NCI-H524 (cell line): ENCODE measurements at regions not wholly inside any gene's neighbourhood (a gene's known extent, or its start where the extent isn't known, plus 50 kb on each side); places are given as distances from the start of the nearest gene placed in this dataset.

Experiments used
- DNase-seq, 2 experiments: peaks; one replicate each; lab custom pipeline; 2025; lab: John Stamatoyannopoulos, UW

DNA sequence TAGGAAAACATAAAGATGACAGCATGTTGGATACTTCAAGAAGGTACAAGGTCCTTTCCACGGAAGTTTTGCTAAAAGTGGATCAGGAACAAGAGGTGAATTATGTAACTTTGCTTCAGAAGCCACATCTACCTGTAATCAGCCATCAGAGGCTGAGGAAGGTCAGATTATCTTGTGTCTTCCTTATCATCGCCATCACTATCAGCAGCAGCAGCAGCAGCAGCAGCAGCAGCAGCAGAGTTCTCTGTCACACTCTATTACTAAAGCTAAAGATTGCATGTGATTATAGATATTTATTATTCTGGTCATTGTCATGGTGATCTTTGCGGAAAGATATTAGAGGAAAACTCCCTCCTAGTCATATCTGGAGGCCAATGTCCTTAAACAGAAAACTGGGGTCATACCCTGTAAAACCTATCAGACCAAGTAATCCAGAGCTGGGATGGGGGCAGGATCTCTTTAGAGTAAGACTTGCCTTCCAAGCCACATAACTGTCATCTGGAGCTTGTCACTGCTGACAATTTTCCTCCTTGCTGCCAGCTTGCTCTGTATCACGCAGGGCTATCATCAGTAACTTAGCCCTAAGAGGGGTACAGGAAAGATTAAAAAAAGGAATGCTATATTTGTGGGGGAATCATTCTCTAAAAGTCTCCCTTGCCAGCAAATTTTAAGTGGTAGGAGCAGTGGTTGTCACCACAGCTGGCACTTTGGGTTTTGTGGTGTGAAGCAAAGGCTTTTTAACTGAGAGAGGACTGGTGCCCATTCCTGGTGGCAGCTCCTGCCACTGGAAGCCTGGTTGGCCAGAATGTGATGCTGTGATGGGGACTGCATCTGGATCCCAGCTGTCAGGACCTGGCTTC is 130.9 kb upstream of the RASGRP1 start:
- no peak for DNase-seq

DNA sequence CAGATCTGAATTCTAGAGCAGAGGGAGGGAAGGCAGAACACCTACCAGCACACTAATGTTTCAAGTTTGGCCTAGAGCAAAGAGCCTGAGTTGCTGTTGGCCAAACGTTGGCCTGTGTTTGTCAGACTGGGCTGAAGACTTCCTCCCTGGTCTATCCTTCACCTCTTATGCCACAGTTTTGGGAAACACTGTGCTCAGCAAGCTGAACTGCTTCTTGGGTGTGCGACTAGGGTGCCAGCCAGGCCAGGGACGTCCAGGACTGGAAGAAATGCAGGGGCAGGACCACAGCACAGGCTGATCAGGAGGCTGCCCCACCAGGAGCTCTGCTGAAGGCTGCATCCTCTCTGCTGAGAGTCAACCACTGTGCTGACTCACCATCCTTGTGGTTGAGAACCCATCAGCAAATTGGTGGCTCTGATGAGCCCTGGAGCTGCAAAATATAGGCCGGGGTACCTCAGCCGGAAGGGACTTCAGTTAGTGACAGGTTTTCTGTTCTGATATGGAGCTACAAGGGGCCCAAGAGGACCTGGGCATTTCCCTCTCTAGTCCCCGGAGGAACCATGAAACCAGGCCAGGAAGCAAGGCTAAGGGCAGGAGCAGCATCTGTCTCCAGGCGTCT is 131.6 kb upstream of the RASGRP1 start:
- no peak for DNase-seq

DNA sequence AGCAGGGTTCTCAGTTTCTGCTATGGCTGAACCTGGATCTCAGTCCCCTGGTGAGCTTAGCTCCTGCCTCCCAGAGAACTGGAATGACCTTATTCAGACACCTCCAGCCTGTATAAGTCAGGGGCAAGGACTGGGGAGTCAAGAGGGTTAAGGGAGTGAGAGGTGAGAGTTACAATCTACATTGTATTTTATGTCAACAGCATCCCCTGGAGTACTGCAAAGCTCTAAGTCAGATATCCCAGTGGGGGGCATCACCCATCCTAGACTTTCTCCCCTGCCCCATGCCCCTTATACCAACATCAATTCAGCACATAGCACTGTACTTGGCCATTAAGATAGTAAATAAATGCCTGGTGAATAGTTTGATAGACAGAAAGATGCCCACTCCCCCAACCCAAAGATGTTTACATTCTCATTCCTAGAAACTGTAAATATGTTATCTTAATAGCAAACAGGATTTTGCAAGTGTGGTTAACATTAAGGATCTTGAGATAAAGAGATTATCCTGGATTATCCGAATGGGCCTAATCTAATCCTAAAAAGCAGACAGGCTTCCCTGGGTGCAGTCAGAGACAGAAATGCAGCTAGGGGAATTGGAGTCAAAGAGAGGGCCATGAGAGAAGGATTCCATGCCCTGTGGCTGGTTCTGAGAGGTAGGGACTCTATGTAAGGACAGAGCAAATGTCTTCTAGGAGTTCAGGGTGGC is 132.3 kb upstream of the RASGRP1 start:
- peak in 1 of 2 experiments; percentile 24 for DNase-seq

DNA sequence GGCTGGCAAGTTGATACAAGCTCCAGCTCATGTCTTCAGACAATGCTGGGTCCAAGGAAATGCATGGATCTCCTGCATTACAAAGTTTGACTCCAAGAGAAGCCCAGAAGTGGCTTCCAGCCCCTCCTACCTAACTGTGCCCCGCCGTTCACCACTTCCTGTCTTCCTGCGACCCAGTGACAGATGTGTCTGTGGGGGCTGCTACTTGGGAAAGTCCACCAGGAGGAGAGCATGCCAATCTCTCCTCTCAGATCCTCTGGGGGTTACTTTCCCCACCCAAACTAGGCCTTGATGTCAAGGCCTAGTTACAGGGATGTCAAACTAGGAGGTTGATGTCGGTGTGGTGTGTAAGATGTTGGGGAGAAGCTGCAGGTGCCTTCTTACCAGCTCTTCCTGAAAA is 133.6 kb upstream of the RASGRP1 start:
- no peak for DNase-seq

DNA sequence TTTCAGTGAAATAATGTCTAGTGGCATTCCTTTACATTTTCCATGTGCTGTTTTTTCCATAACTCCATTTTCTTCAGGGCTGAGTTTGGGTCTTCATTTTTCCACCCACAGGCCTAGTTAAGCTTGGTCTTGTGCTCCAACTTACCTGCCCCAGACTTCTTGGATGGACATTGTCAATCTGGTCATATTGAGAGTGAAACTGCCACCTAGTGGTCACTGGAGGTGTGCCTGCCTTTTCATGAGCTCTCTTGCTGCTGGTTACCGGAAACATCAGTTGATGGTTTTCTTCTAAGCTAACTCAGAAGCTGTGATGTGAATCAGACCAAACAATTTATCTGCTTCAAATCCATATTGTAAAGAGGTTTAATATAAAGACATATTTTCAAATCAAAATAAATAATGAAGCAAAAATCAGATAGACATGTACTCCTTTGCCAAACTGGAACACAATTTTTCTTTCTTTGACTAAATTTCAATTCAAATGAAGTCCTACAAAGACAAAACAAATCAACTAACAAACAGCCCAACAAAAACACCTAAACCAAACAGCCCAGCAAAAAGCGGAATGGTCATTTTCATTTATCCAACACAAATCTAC is 135.1 kb upstream of the RASGRP1 start:
- peak; percentile 49 to 70 for DNase-seq

DNA sequence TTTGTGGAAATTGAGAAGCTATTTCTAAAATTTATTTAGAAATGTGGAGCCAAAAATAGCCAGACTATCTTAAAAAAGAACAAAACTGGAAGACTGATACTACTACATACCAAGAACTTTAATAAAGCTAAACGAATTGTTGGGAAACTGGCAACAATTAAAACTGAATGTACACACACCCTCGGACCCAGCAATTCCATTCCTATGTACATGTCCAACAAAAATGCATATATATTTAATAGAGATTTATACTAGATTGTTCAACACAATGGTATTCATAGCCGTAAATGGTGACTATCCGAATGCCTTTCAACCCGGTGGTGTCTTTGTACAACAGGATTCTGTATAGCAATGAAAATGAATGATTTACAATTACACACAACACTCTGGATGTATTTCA is 136.5 kb upstream of the RASGRP1 start:
- no peak for DNase-seq

DNA sequence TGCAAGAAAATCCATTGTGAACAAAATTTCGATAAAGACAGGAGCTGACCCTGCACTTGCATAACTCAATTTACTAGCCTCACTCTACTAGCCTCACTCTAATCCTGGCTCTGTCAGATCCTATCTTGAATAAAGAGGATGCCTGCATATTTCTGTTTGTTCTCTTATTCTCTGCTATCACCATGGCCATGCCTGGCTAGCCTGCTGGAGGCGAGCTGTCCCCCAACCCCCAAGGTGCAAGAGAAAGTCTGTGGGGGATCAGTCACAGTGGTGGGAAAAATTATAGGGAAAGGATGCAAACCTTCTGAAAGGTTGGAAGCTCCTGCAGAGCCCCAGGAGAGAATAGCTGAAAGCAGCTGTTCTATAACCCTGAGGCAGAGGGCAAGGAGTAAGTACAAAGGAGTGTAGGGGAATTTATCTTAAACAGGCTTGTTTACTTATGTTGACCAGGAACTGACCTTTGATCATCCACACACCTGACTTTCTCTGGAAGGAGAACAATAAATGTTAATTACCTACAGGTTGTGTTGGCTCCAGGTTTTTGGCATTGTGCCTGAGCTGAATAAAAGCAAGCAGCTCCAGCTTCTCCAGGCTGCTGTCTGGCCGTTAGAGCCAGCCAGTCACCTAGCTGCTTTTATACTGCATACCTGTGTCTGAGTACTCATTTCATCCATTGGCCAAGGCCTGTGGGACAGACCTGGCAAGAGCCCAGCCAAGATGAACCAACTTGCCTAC is 137.7 kb upstream of the RASGRP1 start:
- no peak for DNase-seq

DNA sequence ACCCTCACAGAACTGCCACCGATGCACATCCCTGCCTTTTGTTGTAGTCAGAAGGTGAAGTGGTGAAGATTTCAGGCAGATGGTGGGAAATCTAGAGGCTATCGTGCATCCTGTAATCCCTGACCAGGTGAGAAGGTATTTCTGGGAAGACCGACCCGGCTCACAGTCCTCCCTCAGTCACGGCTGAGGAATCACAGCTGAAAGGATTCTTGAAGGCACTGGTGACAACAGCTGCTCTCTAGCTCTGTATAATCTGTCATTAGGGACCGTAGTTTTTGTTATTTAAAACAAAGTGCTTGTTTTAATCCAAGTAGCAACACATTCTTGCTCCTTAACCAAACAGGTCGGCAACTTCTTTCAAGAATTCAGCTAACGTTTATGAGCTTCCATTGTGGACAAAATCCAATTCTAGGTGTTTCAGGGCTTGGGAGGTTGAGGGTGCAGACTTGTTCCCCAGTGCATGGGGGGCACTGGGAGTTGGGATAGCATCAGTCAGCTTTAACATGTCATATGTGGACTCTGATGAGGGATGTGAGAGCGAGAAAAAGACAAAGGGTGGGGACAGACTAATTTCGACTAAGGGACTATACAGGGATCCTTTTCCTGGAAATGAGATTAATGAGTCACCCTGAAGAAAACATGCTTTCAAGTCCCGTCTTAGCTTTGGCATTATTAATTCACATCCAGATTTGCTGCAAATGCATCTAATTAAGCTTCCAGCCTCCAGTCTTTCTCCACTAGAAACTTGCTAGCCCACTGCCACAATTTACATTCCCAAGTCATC is 141.0 kb upstream of the RASGRP1 start:
- peak; percentile 57 to 86 for DNase-seq

DNA sequence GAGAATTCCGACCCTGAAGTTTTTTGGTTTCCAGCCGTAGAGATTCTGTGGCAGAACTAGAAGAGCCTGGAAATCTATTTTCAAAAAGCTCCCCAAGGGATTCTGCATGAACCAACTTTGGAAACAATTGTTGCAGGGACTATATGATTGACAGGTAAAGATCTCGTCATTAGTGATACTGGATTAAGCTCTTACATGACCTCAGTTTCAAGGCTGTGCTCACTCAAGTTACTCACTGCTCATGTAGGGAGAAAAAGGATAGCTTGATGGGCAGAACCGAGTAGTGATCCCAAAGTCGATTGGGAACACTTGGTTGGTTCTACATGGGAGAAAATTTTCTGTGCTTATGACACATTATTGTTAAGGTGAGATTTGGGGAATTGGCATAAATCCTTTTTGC is 142.3 kb upstream of the RASGRP1 start:
- DNase-seq: no peak

DNA sequence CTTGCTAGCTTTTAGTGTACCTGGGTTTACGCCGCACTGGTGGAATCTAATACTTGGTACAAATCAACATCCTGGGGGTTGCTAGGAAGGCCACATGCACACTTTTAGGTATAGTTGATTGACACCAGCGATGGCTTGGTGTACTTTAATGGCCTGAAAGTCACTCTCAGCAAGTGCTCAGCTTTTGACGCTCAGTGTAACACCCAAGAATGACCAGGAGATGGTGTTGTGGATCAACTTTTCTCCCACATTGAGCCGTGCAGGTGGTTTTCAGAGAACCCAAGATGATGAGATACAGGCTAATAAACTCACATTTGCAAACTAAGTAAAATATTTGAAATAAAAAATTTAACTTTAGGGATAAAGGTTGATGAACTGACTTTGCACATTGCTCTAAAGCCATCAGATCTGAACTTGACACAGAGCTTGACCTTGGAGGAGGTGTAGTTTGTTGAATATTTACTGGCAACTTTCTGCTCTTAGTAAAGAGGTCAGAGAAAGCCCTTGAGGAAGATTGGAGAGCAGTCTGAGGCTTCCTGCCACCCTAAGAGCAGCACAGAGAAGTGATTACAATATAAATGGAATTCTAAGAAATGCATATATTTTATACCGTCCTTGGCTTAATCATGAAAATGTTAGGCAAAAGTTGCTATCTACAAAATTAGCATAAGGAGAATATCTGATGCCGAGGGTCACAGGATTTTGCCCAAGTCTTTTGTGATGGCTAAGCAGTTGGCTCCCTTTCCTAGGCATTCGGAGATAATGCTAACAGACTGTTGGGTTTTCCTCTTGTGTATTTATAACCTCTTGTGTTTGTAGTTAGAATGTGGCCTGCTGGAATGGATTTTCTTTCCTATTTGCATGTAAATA is 143.4 kb upstream of the RASGRP1 start:
- DNase-seq: peak; percentile 53 to 77

DNA sequence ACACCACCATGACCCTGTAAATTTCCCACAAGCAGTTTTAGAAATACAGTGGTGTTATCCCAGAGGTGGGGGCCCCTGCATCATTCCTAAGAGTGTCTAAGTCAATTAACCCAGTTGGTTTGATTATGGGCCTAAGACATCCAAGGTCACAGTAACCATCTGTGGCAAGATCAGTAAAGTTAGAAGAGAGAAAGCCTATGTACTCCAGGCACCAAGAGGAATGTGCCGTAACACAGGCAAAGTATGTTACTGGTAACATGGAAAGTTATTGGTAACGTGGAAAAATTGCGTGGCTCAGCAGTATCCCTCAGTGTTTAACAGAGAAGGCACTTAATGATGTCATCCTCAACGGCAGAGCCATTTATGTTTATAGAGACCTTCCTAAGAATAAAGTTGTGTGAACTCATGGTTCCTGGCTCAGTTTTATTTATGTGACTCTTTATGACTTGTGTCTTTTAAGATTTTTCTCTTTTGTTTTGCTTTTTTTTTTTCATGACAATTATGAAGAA is 144.1 kb upstream of the RASGRP1 start:
- no peak for DNase-seq

DNA sequence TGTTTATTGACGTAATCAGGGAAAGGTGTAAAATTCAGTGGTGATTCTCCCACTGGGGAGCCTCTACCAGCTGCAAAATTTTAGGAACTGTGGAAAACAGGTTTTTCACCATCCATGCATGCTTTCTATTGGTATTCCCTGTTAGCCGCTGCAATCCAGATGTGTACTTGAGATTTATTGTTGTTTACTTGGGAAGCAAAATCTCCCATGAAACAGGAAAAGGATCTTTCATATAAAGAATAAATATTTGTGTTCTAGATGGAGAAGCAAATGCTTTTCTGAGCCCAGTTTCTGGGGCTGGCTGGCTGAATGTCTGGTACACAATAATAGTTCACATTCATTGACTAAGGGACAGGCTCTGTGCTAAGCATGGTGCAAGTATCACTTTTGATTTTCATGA is 144.6 kb upstream of the RASGRP1 start:
- no peak for DNase-seq

DNA sequence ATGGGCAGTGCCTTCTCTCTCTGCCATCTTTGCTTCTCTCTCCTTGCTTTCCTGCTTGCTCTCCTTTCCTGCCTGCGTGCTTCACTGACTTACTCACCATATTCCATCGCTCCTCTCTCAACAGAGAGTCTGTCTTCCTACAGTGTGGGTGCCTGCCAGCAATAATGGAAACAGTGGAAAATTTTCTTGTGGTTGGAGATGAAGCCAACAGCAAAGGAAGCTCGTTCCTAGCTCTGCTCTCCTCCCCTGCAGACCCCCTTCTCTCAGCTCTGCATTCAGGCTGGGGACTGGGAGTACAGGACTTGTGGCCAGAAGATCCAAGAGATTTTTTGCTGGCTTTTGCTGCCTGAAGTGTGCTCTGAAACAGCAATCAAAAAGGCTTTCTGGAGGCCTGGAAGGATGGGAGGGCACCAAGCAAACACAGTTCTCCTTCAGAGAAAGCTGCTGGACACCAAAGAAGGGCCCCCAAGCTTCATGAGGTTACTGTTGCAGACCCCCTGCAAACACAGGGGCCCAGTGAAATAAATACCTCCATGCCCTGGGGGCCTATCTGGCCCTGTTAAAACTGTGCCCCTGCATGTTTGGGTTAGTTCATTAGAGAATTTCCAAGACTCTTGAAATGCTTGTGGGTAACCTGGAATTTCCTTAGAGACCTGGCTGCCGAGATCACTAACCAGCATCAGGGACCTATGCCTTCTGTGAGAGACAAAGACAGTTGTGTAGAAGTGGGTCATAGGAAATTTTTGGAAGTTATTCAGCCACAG is 149.9 kb upstream of the RASGRP1 start:
- no peak for DNase-seq

DNA sequence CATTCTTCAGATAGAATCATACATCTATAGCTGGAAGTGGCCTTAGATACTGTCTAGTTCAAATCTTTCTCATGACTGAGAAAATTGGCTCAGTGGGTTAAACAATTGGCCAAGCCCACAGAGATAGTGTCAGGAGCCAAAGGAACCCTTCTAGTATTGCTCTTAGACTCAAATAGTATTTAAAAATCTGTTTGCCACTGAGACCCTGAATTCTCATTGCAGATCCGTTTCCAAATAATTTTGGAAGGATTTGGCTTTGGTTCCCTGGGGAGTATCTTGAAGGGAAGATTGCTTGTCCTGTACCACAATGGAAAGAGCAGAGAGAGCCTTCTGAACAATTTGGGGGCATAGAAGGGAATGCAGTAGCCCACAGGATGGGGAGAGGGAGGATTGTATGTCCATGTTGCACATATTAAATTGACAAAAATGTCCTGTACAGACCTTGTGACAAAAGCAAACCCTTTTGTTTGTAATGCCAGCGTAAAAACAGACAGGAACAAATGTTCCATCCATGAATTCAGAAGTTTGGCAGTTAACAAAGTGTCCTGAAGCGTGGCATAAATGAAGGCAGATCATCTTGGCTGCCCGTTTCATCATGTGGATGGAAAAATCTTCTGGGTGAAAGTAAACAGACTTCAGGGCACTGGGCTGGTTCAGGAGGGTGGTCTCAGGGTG is 156.4 kb upstream of the RASGRP1 start:
- no peak for DNase-seq

DNA sequence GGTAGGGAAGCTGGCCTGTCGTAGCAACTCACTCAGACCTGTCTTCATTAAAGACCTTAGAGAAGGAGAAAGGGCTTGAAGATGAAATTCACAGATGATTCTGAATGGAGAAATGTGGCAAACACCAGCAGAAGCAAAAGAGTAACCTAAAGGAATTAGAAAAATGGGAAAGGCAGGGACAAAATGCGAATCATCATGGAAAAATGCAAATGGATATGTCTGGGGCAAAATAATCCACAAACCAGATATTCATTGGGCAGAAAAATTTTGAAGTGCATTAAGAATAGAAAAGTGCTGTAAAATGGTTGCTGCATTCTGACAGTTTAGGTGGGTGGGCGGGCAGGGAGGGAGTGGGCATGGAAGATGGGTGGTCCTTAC is 156.9 kb upstream of the RASGRP1 start:
- DNase-seq: no peak

DNA sequence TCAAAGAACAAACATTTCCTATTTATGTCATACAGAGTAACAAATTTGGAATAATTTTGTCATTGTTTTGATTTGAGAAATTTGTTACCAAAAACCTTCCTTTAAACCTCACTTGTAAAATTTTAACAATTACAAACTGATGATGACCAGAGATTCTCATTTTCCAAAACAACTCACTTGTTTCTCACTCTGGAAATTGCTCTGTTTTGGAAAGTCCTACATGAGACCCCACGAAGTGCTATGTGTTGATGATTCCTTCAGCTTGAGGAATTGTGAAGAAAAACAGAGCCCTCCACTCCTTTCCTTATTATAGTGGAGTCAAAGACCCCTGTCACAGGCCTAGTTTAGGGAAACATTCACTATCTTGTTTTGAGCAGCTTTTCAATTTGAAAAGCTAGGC is 157.6 kb upstream of the RASGRP1 start:
- DNase-seq: no peak

DNA sequence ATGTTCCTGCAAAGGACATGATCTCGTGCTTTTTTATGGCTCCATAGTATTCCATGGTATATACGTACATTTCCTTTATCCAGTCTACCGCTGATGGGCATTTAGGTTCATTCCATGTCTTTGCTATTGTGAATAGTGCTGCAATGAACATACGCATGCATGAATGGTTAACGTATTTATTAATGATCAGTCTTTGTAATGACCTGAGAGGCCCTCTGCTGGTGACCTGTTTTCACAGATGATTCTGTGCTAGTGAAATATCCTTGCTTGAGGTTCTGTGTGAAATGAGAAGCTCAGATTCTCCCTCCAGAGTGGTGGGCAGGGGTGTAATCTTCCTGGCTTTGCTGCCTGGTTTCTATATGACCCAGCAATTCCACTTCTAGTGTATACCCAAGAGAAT is 160.2 kb upstream of the RASGRP1 start:
- DNase-seq: no peak

DNA sequence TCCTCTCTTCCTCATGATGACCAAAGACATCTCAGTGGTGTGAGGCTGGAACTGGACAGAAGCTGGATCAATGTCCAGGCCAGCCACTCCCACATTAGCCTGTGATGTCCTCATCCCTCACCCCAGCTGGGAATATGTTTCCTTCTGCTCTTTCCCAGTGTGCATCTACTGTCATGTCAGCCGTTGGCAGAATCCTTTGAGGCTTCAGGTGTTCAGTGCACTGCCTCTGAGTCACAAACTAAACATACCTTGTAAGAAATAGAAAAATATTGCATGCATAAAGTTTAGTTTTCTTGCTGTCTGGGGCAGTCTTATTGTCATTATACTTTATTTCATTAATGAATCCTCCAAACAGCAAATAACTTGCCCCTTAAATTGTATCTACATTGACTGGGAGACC is 161.6 kb upstream of the RASGRP1 start:
- no peak for DNase-seq

DNA sequence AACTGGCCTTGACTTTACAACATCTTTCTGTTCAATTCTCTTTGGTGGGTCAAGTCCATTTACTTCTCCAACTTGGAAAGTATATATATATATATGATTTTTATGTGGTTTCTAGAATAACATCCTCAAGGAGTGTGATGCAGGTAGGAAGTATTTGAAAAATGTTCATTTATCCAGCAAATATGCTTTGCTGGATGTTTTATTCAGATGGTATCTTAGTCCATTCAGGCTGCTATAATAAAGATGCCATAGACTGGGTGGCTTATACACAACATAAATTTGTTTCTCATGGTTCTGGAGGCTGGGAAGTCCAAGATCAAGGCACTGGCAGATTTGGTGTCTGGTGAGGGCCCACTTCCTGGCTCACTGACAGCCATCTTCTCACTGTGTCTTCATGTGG is 168.7 kb upstream of the RASGRP1 start:
- no peak for DNase-seq
